ENCODE measurements at regions not wholly inside any gene's neighbourhood (a gene's known extent, or its start where the extent isn't known, plus 50 kb on each side); places are given as distances from the start of the nearest gene placed in this dataset.

GRCh38 chr5:92429646-92430045, 1046.5 kb upstream of the ARRDC3 start:
- no peak for TF ChIP-seq CTCF (conservative IDR thresholded peaks at IDR 0.05; ENCODE audit: low read depth in 2 of 2)
- no peak for TF ChIP-seq EZH2 (IDR thresholded peaks at IDR 0.05; ENCODE audit: low read depth, unreplicated experiment)
- no peak for TF ChIP-seq POLR2AphosphoS5 (IDR thresholded peaks at IDR 0.05; ENCODE audit: low read depth)
- no peak for TF ChIP-seq REST (IDR thresholded peaks at IDR 0.05; ENCODE audit: unreplicated experiment)
- no peak for TF ChIP-seq ETS1 (IDR thresholded peaks at IDR 0.05)
- no peak for TF ChIP-seq ZNF331 (CRISPR knock-in tag; IDR thresholded peaks at IDR 0.05; ENCODE audit: low read depth)
- no peak for TF ChIP-seq JUNB (IDR thresholded peaks at IDR 0.05; ENCODE audit: unreplicated experiment)
- no peak for TF ChIP-seq CREB1 (CRISPR knock-in tag; IDR thresholded peaks at IDR 0.05; ENCODE audit: low read depth)
- no peak for TF ChIP-seq EZH2phosphoT487 (IDR thresholded peaks at IDR 0.05; ENCODE audit: unreplicated experiment)
- TF ChIP-seq NANOG (IDR thresholded peaks at IDR 0.05; ENCODE audit: borderline replicate concordance) = no peak
- no peak for TF ChIP-seq STAT1 (IDR thresholded peaks at IDR 0.05; ENCODE audit: unreplicated experiment)
- TF ChIP-seq ZNF114 (CRISPR knock-in tag; IDR thresholded peaks at IDR 0.05) = no peak

All from GM23338 (cell line).